C1 segment of cervical spinal cord (tissue), 14 donors: ENCODE measurements at regions not wholly inside any gene's neighbourhood (a gene's known extent, or its start where the extent isn't known, plus 50 kb on each side); places are given as distances from the start of the nearest gene placed in this dataset.
"Not testable (repeated sequence)": the region's sequence is repeated elsewhere in the genome, so short reads cannot be mapped to it uniquely, and the experiment has no call there.

ENCODE experiments used
- DNase-seq, 14 donors: peaks; one replicate each; lab custom pipeline; 2025; lab: John Stamatoyannopoulos, UW

DNA sequence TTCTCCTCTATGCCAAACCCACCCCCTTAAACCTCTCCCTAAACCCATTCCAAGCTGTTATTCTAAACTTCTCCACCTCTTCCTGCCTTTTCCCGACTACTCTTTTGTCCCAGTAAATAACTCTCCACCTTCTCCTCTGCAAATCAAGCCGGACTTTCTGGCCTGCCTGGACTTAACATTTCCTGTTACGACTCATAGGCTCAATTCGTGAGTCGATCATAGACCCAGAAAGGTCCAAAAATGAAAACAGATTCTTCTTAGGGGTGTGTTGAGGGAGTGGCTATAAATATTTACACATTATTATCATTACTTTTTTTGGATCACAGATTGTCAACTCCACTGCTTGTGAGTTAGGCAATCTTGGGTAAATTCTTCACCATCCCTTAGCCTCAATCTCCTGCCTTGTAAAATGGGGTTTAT, 59.0 kb upstream of the HABP2 start:
- DNase-seq, result no peak

DNA sequence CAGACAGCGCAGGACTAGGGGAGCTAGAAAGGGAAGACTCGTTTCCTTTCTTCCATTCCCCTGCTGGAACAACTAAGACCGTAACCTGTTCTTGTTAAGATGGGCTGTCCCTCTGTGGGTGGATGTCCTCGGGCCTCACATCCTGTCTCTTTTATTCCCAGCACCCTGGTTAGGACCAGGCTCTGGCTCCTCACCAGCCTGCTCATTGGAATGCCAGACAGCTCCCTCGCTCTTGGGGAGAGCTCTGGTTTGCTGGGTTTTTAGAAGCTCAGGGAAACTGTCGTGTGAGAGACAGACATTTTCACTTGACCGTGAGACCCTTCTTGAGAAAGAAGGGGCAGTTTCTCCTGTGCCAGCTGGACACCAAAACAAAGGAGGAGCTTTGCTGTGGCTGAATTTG, 58.1 kb upstream of the HABP2 start:
- no peak for DNase-seq

DNA sequence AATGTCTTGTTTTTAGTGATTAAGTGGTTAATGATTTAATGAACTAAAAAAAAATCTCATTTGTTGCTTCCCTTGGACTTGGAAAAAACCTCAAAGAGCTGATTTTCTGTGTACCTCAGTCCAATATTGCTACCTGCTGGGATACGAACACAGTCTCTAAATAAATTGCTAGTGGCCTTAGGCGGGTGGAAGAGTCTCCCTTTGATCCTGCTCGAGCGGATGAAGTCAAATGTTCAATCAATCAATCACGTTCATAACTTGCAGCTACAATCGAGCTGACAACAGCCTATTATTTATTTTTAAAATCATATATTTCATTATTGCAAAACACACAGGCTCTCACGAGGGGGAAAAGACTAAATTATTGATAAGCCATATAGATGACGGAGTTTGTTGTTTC, 57.3 kb upstream of the HABP2 start:
- DNase-seq, result no peak

DNA sequence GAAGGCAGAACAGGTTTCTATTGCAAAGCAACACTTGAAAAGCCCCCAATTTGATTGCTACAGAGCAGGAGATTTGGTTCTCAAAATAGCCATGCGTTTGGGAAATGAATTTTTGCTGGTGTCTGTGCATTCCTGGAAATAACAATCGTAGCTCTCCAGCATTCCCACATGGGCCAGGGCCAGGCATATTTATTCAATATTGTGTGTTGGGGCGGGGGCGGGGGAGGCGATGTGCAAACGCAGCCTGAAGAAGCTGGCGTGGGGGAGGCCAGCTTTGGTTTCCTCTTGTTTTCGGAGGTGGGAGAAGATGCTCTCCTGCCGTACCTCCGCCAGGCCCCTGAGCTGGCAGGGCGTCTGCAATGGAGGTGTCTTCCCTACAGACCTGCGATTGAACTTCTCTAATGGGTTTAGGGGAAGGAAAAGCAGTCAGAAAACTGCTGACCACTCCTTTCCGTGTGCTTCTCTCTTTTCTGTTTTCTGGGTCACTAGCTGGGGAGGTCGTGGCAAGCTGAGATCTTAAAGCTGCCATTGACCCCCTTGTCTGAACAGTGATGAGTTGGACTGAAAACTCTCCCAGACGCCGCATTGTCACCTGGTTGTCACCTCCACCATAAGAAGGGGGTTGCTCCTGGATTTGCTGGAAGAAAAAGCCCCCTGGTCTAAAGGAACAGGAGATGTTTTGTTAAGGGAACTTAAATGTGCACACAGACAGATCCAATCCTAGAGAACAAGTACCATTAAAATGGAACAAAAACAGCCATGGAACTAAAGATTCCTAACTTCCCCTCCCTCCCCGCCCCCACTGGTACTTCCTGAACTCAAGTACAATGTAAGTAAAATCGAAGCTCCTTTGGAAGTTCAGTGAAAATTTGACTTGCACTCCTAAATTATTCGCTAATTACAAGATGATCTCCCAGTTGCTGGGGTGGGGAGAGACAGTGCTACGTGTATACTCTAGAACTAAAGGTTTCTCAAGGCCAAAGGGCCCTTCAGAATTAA, 56.4 kb upstream of the HABP2 start:
- DNase-seq, result no peak

DNA sequence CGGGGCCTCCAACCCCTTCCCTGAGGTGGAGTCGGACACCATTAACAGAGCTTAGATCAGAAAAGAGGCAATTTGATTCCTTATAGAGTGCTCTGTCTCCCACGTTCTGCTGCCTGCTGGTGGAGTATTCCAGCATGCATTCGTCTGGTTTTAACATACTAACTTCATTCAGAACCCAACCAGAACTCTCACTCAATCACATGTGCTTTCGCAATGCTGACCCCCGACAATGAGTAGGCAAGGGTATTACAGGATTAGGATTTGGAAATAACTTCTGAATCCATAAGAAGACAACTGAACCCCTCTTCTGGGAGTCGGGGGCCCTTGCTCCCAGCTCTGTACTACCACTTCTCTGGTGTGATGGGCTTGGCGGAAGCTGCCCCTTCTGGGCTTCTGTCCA, 55.7 kb upstream of the HABP2 start:
- no peak for DNase-seq

DNA sequence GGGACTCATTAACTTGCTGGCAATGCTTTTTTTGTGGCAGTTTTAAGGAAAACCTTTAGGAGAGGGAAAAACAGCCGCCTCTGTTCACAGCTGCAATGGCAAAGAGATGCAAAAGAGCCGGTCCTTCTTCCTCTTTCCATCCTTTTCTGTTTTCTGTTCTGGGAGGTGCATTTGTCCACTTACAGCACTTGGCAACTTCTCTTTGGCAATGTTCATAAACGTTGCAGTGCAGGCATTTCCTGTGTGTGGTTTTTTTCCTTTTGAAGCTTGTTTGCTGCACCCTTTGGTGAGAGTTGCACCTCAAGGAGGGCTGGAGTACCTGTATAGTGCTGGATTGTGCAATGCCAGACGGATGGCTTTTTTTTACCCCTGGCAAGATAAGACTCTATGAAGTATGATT, 53.9 kb upstream of the HABP2 start:
- DNase-seq, result no peak

DNA sequence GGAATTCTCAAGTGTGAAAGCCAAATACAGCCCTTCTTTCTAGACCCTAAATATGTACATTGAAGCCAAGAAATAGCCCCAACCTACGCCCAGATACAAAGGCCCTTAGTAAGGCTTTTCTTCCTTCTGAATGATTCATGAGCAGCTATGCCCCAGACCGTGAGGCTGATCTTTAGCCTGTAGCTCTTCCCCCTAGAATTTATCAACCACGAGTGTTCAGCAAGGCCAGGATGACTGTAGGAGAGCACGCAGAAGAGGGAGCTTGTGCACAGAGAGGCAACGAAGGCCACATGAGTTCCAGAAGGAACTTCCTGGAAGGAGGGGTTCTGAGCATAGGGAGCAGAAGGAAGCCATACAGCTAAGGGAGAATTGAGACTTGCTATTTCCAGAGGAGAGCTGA, 53.0 kb upstream of the HABP2 start:
- DNase-seq, result no peak

DNA sequence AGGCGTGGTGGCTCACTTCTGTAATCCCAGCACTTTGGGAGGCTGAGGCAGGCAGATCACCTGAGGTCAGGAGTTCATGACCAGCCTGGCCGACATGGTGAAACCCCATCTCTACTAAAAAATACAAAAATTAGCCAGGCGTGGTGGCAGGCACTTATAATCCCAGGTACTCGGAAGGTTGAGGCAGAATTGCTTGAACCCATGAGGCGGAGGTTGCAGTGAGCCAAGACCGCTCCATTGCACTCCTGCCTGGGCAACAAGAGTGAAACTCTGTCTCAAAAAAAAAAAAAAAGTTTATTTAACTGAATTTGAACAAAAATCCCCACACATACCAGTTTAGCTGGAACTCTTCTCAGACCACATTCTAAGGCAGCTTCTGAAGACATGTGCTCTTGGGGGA, 51.8 kb upstream of the HABP2 start:
- DNase-seq, result not testable (repeated sequence)
